ENCODE measurements at regions not wholly inside any gene's neighbourhood (a gene's known extent, or its start where the extent isn't known, plus 50 kb on each side); places are given as distances from the start of the nearest gene placed in this dataset.
A peak's percentile ranks its signal among the peaks of the same experiment; 100 is the strongest.
"Not testable (repeated sequence)": the region's sequence is repeated elsewhere in the genome, so short reads cannot be mapped to it uniquely, and the experiment has no call there.

GRCh38 chr2:4039896-4040295, 336.5 kb downstream of the DCDC2C start:
- no peak for DNase-seq (ENCODE audit: low spot score)

GRCh38 chr2:4047961-4048891, 344.9 kb downstream of the DCDC2C start:
- DNase-seq (ENCODE audit: low spot score) = no peak

- no peak for DNase-seq (ENCODE audit: low spot score)
Observed at GRCh38 chr2:4049463-4049862, 346.1 kb downstream of the DCDC2C start.

- DNase-seq (ENCODE audit: low spot score) = no peak
Observed at GRCh38 chr2:4053769-4054493, 350.6 kb downstream of the DCDC2C start.

DNA sequence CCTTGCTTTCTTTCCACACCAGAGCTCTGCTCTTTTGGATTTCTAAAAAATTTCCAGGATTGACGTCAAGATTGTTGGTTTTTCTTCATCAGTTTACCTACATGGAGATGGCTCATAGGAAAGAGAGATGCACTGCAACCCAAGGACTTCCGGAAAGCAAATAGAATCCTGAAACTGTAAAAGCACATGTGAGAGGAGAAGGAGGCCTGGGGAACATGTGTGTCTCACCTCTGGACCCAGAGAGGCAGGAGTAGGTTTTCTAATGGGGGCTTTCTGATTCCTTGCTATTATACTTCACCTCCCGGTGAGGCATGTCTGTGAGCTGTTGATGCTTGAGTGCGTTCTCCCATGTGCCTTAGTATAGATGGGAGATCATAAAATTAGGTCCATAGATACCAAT, 362.8 kb downstream of the DCDC2C start:
- DNase-seq (ENCODE audit: low spot score) = no peak

GRCh38 chr2:4073026-4073569, 369.7 kb downstream of the DCDC2C start:
- DNase-seq (ENCODE audit: low spot score) = no peak

DNA sequence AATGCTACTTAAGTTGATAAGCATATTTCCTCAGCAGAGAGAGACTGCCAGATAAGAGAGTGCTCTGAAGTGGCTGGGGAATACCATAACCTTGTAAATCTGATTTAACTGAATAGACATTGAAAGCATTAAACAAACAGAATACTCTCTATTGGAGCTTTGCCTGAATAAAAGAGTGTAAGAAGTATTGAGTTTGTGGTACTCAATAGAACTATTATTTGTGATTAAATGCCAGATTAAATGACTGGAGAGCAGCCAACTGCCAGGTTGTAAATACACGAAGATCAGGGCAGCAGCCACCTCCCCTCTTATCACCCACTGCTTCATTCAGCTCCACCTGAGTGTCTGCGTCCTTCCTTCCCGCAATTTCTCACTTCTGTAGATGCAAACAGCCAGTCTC, 373.6 kb downstream of the DCDC2C start:
- DNase-seq (ENCODE audit: low spot score) = no peak

DNA sequence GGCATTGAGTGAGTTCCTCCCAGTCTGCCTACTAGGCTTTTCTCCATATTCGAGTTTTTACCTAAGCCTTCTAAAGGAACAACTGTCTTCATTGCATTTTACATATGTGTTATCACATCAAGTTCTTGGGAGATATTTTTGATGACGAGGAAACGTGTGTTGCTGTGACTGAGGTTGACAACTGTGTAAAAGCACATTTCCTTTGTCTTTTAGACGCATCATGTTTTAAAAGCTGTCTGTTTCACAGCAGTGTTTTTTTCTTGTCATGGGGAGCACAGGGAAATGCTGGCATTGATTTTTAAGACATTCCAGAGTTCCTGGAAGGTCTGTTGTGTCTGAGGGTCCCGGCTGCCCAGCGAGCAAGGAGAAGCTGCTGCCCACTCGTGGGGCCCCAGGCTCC, 381.8 kb downstream of the DCDC2C start:
- DNase-seq (ENCODE audit: low spot score) = no peak

DNA sequence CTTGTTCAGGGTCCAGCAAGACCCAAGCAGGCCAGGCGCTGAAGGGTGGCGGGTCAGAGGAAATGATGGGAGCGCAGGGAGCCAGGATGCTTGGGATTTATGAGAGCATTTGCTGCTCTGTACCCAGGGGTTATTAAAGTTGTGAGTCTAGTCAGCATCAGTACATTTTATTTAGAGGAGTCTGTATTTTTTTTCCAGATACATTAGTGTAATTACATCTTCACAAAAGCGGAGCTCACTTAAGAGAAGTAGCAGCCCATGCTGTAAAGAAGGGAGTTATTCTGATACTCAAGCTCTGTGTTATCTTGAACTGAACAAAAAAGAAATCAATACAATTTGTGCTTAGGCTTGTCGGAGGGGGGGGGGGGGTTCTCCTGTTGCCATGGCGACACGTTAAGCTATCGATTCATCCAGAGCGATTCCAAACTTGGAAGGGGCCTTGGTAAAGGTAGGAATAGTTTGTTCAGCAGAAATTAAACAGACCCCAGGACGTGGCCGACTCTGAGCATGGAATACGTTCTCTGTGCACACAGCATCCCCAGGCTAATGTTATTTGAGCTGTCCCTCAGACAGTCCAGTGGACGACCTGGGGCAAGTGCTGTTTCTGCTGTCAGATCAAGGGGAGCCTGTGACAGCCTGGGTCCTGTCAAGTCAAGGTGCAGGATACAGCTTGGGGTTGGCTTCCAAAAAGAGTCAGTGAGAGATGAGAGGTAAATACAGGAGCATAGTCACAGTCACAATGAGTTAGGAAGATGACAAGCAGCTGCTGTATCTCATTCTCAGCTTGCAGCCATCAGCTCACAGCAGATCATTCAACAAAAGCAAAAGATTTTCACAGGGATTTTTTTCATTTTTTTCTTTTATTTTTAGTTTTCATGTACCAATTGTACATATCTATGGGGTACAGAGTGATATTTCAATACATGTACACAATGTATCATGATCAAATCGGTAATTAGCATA, 387.6 kb downstream of the DCDC2C start:
- DNase-seq (ENCODE audit: low spot score) = no peak

GRCh38 chr2:4091869-4092268, 388.5 kb downstream of the DCDC2C start:
- DNase-seq (ENCODE audit: low spot score) = no peak

DNA sequence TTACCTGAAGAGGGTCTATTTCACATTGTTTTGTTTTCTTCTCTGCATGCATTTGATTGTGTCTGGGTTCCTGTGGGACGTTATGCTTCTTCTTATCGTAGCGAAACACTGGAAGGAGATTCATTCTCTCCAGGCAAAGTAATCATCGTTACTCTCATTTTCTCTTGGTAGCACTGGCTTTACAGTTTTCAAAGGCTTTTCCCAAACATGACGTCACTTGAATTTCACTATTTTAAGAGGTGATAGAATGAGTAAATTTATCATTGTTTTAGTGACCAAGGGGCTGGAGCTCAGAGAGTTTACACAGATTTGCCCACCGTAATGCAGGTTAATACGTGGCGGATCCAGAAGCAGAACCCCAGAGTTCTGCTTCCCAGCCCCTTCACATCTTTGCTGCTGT, 391.4 kb downstream of the DCDC2C start:
- no peak for DNase-seq (ENCODE audit: low spot score)

- no peak for DNase-seq (ENCODE audit: low spot score)
Observed at GRCh38 chr2:4096978-4097766, 393.8 kb downstream of the DCDC2C start.

DNA sequence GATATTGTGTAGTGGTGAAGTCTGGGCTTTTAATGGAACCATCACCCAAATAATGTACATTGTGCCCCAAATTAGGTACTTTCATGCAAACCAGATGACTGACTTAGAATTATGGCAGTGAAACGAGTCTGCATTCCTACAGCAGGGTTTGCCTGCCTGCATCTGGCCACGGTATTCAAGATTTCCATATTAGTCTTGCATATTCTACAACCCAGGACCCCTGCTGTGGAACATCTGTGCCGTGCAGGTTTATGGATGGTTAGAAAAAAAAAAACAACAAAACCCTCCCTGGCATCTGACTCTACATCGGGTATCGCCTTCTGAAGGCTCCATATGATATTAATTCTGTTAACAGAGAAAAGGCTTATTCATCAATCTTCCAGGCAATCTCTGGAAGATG, 394.8 kb downstream of the DCDC2C start:
- no peak for DNase-seq (ENCODE audit: low spot score)

GRCh38 chr2:4101936-4102335, 398.6 kb downstream of the DCDC2C start:
- no peak for DNase-seq (ENCODE audit: low spot score)

DNA sequence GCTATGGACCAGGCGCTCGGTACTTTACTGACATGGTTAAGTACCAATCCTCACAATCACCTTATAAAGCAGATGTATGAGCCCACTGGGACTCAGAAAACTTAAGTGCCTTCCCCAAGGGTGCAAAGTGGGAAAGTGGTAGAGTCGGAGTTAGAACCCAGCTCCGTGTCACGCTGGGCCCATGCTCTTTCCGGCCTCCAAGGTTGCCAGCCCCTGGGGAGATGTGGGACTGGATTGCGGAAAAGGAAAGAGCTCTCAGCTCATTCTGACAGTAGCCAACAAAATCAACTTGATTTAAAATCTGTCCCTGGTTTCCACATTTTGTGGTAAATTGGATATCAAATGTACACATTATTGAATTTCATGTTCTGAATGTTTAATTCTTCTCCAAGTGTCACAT, 403.8 kb downstream of the DCDC2C start:
- DNase-seq (ENCODE audit: low spot score) = no peak

- peak; percentile 29 for DNase-seq (ENCODE audit: low spot score)
Observed at GRCh38 chr2:4110273-4110672, 406.9 kb downstream of the DCDC2C start.

DNA sequence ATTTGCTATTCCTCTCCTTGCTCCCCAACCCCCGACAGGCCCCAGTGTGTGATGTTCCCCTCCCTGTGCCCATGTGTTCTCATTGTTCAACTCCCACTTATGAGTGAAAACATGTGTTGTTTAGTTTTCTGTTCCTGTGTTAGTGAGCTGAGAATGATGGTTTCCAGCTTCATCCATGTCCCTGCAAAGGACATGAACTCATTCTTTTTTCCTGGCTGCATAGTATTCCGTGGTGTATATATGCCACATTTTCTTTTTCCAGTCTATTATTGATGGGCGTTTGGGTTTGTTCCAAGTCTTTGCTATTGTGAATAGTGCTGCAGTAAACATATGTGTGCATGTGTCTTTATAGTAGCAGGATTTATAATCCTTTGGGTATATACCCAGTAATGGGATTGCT, 412.1 kb downstream of the DCDC2C start:
- not testable (repeated sequence) for DNase-seq (ENCODE audit: low spot score)

- DNase-seq (ENCODE audit: low spot score) = no peak
Observed at GRCh38 chr2:4122726-4123125, 419.4 kb downstream of the DCDC2C start.

GRCh38 chr2:4130651-4131050, 427.3 kb downstream of the DCDC2C start:
- no peak for DNase-seq (ENCODE audit: low spot score)
